ENCODE measurements at regions not wholly inside any gene's neighbourhood (a gene's known extent, or its start where the extent isn't known, plus 50 kb on each side); places are given as distances from the start of the nearest gene placed in this dataset.

- TF ChIP-seq EZH2 (IDR thresholded peaks at IDR 0.05; ENCODE audit: borderline replicate concordance, low read length) (no peak), CTCF (conservative IDR thresholded peaks at IDR 0.05 in 1 of 2, IDR thresholded peaks at IDR 0.05 in 1 of 2; ENCODE audit: extremely low read depth in 1 of 2, insufficient read depth in 1 of 2, low read depth in 1 of 2, low read length in 2 of 2) (no peak)
These were observed 175.5 kb upstream of the GJE1 start for GRCh38 chr6:141957271-141957670.

Measured in mammary epithelial cell (primary cell).